GM19324 (cell line): ENCODE measurements at regions not wholly inside any gene's neighbourhood (a gene's known extent, or its start where the extent isn't known, plus 50 kb on each side); places are given as distances from the start of the nearest gene placed in this dataset.

Source experiments
- ATAC-seq: cut with Tn5 transposase; IDR thresholded peaks from one replicate; pipeline ENCODE4 v1.9.1; 2021; ENCODE audit warnings: mild to moderate bottlenecking, moderate library complexity; ENCODE audit not compliant: unreplicated experiment, low FRiP score

DNA sequence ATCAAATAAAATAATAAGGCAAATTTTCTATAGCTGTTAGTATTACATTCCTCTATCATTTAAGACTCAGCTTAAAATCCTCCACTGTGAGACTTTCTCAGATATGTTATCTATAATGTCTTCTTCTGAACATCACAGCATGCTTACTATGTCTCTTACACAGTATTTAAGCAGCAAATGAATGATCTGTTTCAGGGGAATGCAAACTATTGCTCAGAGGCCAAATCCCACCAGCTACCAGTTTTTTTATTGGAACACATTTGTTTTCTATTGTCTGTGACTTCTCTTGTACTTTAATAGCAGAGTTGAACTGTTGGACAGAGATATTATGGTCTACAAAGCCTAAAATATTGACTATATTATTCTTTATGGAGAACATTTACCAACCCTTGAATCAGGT lies 59.6 kb downstream of the C3orf38 start:
- ATAC-seq, result no peak

DNA sequence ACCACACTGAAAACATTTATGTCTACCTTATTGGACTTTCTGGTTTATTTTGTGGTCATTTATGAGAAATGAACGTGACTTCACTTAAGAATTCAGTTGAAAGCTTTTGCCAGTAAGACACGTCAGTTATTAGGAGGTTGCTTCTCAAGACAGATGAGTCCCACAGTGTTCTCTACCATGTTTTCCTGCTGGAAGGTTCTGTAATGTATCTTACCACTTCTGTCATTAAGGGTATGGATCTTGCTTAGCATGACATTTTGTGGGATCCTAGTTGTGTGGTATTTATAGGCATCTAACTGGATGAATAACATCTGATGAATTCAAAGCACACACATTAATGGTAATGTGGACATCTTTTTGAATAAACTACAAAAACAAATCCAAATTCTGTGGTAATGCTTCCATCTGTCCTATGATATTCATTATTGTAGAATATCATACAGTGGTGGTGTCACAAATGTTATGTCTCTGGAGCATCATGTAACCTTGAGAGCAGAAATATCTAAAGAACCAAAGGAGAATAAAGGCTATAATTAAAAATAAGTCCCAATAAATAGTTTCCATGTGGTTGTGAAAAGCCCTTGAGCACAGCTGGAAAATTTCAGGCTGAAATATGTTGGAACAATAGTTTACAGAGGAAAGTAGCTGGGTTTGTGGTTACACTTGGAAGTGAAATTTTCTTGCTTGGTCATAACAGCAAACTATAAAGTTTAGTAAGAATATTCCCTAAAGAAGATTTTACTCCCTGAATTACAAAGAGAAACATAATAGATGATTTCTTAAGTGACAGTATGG lies 61.5 kb downstream of the C3orf38 start:
- no peak for ATAC-seq

DNA sequence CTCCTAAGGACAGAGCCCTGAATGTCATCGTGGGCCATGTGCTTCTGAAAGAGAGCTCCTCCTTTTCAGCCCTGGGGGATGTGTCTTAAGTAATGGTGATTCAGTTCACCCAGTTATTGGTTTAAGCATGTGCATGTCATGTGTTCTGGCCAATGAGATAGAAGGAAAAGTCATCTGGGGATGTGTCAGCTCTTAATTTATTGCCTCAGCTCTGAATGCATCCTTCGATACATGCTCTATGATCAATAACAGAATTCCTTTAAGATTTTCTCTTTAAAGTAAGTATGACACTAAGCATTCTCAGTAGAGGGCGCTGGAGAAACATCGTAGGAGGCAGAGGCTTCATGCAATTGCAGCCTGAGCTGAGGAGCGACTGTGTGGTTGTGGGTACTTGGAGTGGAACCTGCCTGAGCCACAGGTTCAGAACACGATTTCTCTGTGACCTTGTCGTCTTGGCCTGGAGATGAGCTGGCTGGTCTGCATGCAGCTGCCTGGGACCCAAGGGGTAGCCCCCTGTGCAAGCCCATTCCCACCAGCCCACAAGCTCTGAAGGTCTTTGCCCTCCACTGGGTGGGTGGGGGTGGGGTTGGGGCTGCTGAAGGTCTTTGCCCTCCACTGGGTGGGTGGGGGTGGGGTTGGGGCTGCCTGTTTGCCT lies 69.5 kb downstream of the C3orf38 start:
- peak; percentile 70 for ATAC-seq

DNA sequence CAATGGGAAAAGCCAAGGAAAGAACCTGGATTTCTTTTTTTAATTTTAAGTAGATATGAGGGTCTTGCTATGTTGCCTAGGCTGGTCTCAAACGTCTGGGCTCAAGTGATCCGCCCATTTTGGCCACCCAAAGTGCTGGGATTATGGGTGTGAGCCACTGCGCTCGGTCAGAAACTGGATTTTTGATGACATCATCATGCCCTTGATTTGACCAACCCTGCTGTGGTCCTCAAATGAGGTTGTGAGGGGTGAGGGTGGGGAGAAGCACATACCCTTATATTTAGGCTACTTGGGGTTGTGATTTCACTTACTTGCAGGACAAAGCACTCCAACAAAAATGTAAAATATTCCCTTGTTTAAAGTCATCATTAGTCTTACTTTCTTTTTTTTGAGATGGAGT lies 70.4 kb downstream of the C3orf38 start:
- ATAC-seq, result no peak

DNA sequence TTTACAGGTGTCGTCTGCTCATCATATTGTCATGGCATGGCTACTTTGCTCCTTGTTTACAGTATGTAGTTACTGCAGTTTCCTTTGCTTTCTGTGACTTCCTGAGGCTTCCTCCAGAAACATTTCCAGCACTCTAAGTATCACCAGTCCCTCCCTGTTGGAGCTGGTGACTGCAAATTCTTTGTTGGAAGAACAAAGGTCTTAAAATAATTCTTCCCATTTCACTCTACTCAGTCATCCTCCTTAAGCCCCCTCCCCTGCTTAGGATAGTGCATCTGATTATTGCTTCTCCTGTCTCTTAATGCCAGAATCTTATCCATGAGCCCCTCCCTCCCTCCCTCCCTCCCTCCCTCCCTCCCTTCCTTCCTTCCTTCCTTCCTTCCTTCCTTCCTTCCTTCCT lies 72.0 kb downstream of the C3orf38 start:
- ATAC-seq, result no peak

DNA sequence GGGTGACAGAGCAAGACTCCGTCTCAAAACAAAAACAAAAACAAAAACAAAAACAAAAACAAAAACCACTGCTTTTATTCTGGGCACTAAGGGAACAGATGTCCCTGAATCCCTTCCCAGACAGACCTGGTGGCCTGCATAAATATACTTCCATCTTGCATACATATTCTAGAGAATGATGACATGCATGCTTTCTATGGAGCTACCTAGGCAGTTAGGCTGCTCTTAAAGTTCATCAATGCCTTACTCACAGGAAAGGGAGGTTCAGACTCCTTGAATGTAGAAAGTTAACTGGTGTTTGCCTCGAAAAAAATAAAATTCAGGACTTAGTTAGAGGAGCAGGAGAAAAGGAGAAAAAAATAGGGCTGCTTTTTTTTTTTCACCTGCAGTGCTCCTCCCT lies 72.6 kb downstream of the C3orf38 start:
- no peak for ATAC-seq

DNA sequence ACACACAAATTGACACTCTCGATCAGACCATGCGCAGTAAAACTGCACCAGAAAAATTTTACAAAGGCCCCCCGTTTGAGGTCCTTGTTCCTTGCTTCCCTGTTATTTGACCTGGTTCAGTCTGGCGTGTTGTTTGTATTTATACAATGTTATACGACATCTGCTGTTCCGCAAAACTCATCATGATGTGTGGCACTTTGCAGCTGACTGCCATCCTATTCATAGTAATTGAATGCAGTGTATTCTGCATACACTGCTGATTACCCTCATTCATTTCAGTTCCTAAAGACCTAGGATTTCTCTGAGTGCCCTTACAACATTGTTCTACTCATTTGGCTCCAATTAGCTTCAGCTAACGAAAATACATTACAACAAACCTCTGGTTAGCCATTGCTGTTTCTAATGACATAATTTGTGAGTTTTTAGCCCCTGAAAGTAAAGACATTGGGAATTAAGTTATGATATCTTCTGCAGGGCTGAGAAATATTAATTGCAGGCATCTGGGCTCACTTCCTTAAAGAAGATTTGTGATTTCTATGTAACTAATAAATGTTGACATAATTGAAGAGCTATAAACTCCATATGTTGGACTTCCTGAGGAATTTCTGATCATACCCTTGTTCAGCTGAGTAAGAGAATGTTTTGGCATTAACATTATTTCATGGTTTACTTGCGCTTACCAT lies 75.7 kb downstream of the C3orf38 start:
- ATAC-seq, result no peak

DNA sequence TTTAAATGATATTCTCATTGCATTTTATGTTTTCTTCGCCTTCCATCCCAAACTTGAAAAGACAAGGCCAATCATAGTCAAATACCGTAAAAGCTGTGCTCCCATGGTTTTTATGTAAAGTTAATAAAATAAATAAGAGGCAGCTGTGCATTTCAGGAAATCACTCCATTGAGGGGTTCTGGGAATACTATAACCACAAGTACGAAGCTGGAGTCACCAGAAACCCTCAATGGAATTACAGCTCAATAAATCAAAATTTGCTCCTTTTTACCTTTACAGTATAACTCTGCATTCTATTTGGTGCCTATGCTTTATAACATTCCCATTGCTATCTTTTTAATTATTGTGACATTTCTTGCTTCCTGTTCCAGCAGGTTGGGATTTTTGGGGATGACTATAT lies 77.2 kb downstream of the C3orf38 start:
- ATAC-seq, result no peak

DNA sequence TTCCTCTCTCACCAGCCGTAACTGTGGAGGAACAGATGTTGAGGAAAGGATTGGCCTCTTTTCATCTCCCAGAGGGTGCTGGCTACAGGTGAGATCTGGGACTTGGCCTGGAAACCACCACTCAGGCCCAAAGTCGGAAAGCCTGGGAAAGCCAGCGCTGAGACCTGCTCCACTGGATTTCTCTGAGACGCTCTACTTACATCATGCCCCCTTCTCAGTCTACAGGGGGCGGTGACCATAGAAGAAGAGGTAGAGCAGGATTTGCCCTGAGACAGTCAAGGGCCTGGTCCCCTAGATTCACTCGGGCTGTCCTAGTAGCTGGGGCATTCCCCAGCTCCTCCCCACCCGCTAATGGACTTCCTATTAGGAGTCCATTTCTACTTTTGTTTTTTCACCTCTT lies 80.9 kb downstream of the C3orf38 start:
- no peak for ATAC-seq

DNA sequence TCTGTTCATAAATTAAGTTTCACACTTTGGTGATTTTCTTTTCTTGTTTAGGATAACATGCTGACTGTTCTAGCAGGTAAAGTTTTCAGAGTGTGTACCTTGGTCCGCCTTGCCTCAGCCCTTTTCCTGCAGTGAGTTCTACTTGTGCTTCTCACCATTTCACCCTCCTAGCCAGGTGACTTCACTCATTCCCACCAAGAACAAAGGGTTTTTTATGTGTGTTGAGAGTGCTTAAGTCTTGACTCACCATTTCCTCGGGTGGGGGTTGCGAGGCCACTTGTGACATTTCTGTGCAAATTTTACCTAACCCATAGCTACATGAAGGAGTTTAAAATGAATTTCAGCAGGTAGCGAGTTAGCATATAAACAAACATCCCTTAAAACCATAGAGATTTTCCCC lies 81.4 kb downstream of the C3orf38 start:
- no peak for ATAC-seq

DNA sequence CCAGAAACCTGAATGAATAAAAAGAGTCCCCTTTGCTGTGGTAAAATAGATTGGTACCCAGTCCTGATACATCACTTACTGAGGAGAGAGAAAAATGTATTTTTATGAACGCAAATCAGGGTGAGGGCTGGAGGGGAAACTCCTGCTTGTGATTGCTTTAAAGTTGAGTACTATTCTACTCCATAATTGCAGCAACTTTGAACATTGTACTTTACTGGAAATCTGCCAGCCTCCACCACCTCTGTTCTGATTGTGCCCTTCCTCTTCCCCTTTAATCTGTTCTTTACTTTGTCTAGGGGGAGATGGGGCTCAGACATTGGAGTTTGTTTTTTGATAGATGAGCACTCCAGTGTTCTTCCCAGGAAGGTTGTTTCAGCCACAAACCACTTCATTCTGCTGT lies 81.9 kb downstream of the C3orf38 start:
- no peak for ATAC-seq

DNA sequence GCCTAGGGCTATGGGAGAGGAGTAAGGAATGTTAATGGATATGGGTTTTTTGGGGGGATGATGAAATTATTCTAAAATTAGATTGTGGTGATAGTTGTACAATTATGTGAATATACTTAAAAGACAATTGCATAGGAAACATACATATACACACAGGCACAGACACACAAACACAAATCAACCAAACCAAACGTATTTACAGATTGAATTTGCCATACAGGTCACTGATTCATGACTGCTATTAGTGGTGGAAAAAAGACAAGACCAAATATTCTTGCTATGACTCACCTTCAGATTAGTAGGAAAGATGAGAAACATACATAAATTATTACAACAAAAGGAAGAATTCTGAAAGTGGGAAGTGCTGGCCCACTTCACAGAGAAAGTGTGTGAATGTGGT lies 85.3 kb downstream of the C3orf38 start:
- ATAC-seq, result no peak

DNA sequence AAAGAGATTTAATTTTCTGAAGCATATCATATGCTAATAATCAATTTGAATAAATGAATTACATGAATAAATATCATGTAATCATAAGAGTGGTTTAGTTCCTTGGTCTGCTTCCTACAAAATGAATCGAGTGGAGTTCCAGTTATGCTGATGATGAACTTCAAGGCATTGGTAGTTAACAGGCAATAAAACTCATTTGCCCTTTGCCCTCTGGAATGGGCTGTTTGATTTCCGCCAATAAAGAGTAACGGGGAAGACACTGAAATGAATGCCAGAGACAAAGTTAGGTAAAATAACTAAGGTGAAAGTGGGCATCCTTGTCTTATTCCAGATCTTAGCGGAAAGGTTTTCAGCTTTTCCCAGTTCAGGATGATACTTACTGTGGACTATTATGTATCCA lies 90.1 kb downstream of the C3orf38 start:
- ATAC-seq, result no peak

DNA sequence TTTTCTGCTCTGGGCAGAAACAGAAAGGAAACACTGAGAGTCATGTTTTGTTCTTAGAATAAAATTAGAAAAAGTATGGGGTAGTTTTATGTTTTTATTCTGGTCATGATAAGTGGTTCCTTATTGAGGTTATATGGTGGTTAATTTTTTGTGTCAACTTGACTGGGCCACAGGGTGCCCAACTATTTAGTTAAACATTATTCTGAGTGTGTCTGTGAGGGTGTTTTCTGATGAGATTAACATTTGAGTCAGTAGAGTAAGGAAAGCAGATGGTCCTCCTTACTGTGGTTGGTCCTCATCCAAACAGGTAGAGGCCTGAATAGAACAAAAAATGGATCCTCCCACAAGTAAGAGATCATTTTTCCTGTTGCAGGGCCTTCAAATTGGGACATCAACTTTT lies 98.9 kb downstream of the C3orf38 start:
- ATAC-seq, result no peak

DNA sequence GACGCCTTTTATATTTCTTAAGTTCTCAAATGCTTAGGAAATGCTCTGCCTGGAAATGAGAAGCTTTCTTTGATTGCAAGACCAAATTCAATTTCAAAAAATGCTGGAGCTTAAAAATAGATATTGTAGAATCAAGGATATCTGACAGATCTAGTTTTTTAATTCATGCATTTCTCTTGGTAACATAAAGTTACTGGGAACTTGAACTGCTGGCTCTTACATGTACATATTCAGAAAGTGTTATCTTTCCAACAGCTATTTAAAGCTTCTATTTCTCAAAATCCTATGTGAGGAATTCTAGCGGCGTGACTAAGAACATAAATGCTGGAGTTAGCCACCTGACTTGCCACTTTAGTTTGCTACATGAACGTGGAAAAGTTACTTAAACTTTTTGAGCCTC lies 109.3 kb downstream of the C3orf38 start:
- no peak for ATAC-seq

DNA sequence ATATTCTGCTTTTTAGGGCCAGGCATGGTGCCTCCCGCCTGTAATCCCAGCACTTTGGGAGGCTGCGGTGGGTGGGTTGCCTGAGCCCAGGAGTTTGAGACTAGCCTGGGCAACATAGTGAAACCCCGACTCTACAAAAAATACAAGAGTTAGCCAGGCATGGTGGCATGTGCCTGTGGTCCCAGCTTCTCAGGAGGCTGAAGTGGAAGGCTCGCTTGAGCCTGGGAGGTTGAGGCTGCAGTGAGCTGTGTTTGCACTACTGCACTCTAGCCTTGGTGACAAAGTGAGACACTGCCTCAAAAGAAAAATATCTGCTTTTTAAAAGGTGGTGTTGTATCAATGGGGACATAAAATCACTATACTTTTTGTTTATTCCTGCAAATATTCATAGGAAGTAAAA lies 112.8 kb downstream of the C3orf38 start:
- ATAC-seq, result no peak

DNA sequence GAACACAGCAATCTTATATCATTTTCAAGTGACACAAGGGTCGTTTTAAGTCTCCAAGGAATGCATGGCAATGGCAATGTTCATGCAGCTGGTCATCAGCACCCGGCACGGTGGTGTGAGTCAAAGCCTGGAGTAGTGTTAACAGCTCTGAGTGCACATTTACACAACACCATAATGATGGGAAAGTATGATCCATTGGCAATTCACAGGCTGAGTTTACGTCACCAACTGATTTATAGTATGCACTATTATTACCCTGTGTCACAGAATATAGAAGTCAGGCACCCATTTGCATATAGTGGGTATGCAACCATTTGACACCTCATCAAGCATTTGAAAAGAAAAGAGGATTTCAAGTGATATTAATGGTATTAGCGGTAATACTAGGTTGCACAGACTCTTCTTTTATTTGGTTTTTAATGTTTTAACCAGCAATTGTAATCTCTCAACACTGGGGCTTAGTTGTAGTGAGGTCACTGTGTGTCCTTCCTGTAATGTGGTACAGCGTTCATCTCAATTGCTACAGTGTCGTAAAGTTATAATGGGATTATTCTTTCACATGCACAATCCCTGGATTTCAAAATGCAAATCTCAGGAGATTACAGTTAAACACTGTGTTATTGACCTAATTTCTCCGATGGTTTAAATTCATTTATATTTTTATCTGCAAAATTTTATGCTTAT lies 113.8 kb downstream of the C3orf38 start:
- no peak for ATAC-seq

DNA sequence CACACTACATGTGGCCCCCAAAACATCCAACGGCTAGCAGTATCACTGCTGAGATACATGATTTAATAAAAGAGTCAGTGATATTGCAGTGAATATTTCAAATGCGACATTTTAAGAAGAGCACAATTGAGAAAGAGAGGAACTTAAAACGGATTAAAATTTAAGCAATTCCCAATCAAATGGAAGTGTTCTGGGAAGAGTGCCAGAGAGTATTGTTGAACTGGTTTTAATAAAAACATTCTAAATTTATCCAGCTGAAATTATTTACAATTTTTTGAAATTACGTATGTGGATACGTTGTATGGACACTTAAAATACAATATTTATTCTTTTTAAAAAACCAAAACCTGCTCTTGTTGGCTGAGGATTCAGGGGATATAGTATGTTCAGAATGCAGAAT lies 117.7 kb downstream of the C3orf38 start:
- ATAC-seq, result no peak

DNA sequence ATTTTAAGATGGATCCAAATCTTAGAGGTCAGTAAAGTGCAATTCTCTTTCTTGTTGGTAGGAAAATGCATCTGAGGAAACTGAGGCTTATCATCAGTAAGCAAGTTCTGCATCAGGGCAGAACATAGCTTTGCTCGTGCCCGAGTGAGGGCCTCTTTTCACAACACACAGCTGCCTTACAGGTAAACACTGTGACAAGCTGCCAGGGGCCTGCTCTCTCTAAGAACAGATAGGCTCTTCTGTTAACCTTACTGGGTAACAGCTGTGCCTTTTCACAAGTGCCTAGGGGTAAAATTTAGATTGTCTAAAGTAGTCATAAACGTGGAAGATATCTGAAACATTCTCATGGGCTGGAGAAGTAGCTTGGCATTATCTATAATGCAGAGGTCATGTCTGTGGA lies 118.1 kb downstream of the C3orf38 start:
- no peak for ATAC-seq

DNA sequence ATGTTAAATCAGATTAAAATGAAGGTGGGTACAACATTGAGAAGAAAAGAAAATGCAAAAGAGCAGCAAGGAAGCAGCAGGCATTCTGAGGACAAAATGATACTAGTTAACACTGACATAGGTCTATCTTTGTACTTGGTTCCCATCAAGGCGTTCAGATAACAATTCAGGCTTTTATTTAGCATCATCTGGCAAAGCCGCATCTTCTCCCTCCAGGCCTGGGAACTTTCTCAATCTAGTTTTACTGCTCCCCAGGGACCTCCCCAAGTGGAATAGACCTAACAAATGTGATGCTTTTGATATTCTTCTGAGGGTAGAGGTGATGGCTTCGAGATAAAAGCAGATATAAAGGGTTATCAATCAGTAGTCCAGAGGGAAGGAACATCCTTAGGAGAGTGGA lies 130.6 kb downstream of the C3orf38 start:
- ATAC-seq, result no peak

DNA sequence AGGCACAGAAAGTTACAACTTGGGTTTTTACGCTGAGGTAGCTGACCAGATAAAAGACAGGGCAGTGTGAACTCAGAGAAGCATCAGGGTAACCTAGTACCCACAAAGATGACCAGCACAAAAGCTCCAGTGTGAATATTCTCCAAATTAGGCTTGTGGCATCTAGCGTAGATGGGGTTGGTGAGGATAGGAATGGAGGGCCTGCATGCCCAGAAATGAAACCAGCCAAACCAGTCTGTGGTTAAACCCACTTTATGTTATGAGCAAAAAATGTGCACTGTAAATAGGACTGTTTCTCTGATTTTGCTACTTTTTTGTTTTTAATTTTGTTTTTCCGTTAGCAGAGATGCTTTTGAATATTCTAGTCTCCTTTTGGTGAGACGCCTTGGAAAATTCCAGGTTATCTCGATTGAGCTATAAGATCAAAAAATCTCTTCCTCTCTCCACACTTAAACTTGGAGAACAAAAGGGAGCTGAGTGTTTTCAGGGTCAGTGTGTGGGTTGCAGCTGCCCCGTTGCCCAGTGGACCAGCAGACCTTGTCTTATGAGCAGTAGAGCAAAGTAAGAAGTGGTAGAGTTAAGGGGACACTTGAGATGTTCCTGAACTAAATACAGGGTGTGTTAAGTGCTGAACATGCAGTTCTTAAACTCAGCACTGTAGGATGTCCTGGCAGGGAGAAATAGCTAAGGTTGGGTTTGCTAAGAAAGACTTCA lies 132.9 kb downstream of the C3orf38 start:
- no peak for ATAC-seq
